HG02870 (cell line): ENCODE measurements at regions not wholly inside any gene's neighbourhood (a gene's known extent, or its start where the extent isn't known, plus 50 kb on each side); places are given as distances from the start of the nearest gene placed in this dataset.
"Not testable (repeated sequence)": the region's sequence is repeated elsewhere in the genome, so short reads cannot be mapped to it uniquely, and the experiment has no call there.

Experiments used
- ATAC-seq: cut with Tn5 transposase; IDR thresholded peaks from one replicate; pipeline ENCODE4 v1.9.1; 2021; ENCODE audit warnings: mild to moderate bottlenecking, moderate library complexity; ENCODE audit not compliant: unreplicated experiment

DNA sequence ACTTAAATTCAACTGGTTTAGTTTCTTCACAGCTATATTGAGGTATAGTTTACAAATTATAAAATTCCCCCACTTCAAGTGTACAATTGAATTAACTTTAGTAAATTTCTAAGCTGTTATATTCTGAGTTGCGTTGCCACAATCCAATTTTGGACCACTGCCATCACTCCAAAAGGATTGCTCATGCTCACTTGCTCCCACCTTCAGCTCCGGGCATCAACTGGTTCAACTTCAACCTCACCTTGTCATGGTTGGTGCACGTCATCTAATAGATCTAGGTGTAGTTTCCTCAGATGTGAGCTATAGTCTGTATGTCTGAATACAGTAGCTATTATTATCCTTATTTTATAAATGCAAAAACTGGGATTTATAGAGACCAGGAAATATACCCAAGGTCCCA lies 942.5 kb upstream of the WWC1 start:
- no peak for ATAC-seq

DNA sequence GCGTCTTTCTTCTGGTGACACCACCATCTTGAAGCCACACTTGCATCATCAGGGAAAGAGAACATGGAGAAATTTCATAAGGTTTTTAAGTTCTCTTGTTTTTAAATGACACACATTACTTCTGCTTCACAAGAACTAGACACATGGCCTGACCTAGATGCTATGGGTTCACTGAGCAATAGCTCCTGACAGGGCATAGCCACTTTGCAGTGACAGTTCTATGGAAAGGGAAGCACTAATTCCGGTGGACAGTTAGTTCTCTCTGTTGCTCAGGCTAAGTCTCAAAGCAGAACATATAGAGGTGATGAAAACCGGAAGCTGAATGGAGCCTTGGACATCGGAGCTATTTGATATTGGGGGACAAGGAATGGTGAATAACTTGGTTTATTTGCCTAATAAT lies 940.1 kb upstream of the WWC1 start:
- ATAC-seq = no peak

DNA sequence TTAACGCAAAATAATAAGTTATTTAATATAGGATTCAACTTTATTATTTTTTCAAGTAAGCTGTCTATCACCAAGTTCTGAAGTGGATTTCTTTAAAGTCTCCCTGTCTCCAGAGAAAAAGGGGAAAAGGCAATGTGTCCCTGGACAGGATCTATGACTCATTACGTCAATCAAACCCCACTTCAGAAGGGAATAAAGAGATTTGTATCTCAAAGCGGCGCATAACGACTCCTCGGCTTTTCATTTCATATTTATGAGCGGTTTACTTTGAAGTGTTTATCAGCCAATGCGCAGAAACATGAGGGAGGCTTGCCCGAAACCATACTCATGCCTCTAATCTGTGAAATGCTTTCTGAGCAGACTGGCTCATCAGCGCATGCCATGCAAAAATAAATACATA lies 938.6 kb upstream of the WWC1 start:
- no peak for ATAC-seq

GRCh38 chr5:167355346-167355745 lies 936.1 kb upstream of the WWC1 start:
- ATAC-seq = no peak

DNA sequence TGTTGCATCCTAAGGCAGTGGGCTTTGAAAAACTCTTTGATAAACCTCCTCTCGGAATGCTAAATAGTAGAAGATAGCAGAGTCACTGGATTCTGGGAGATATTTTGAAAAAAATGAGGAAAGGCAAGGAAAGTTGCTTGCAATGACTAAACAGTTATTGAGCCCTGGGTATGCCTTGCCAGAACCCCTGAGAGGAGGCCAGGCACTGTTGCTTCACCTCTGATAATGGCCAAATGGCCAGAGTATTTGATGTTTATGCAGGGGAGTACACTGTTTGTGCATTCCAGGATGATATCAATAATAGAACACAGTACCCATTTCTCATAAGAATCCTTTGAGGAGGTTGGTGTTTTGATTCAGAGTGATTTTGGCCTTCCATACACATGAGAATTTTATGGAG lies 935.1 kb upstream of the WWC1 start:
- ATAC-seq = no peak

DNA sequence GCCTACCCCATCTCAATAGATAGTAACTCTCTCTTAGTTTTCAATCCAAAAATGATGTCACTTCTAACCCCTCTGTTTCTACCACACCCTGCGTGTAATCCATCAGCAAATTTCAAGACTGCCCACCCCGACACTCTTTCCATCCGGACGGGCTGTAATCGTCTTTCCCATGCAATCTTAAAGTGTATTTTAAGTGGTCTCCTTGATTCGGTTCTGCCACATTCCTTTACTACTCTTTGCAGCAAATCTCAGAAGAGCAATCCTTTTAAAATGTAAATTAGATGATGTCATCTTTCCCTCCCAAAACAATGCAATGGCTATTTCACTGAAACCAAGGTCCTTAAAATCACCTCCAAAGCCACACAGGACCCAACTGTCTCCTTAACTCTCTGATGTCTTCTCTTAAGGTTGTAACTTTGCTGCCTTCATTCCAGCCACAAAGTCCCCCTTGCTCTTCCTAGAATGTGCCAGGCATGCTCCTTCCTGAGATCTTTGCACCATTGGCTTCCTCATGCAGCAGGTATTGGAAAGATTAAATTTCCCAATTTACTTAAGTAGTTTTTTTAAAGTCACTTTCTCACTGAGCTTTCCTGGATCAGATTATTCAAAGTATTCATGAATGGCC lies 932.5 kb upstream of the WWC1 start:
- ATAC-seq = no peak

DNA sequence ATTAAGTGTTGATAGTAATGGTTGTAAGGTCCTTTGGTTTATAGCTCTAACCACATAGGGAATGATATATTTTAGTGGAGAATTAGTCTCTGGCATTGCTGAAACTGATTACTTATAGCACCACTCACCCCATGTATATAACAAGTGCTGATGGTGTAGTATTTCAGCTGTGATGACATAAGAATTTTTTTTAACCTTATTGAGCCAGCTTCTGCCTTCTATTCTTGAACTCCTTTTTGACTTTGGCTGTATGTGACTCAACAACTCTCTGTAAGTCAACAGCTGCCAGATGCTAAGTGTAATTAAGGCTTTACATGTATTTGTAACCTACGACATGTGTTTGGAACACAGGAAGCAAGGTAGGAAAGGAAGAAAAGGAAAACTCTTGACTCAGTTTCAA lies 929.6 kb upstream of the WWC1 start:
- ATAC-seq = no peak

DNA sequence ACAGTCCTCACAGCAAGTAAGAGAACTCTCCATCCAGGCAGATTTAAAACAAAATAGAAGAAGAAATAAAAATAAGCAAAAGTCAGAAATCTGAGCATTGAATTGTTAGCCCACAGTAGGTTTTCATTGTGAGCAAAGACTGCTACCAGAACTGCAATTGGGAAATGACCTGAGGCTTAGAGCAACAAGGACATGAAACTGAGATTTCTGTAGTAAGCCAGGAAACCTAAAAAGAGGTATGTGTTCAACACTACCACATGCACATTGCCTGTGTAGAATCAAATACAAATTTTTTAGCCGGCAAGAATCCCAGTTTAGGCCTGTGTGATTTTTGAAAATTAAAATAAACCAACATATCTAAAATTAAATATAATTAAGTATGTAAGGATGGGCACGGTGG lies 928.4 kb upstream of the WWC1 start:
- no peak for ATAC-seq

DNA sequence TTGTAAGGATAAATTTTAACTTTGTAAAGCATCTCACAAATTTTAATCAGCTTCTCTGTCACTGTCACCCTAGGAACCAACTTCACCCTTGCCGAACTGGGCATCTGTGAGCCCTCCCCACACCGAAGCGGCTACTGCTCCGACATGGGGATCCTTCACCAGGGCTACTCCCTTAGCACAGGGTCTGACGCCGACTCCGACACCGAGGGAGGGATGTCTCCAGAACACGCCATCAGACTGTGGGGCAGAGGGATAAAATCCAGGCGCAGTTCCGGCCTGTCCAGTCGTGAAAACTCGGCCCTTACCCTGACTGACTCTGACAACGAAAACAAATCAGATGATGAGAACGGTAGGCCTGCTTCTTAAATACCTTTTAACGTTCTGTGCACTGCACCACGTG lies 916.3 kb upstream of the WWC1 start:
- ATAC-seq = no peak

DNA sequence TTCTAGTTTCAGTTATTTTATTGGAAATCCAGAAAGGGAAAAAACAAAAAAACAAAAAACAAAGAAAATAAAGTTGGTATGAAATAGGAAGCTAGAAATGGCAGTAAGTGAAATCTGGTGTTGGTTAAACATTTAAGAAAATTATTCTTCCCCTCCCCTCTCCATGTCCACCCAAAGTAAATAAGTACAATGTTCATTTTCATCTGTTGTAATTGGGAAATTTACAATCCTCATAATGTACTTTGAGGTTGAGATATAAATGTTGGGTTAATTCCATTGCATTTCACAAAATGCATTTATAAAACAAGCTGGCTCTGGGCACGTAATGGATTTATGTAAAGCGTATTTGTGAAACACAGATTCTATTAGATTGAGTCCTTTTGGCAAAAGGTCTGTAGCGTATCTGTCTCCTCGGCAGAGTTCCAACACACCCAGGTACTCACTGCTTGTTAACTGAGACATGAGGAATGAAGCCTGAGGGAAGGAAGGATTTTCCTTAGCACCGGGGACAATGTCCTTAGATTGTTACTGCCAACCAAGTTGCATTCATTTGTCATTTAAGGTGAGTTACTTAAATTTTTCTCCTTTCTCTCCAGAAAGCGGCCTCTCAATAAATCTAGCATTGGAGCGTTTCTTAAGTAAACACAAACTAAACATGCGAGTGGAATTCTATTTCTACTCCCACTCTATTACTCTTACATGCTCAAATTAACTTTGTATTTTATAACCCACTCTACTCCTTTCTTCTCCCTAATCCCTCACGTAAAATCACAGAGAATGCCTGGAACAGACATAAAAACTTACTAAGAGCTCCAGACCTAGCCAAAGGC lies 912.3 kb upstream of the WWC1 start:
- ATAC-seq = no peak

DNA sequence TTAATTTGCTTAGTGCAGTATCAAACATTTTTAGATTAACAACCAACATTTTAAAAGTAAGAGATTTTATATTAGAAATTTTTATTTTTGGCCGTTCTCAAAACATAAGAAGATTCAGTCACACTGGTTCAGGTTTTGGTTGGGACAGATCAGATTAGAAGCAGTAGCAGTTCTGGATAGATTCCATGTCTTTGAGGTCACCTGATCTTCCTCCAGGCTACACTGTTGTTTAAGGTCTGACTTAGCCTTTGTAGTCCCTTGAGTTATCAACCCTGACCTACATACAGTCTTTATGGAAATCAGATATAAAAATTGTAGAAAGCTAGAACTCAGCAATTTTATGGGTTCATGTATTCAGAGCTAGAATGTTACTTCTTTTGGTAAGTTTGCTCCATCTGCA lies 910.0 kb upstream of the WWC1 start:
- no peak for ATAC-seq

- ATAC-seq = no peak
These were observed 901.9 kb upstream of the WWC1 start for GRCh38 chr5:167389537-167389936.

DNA sequence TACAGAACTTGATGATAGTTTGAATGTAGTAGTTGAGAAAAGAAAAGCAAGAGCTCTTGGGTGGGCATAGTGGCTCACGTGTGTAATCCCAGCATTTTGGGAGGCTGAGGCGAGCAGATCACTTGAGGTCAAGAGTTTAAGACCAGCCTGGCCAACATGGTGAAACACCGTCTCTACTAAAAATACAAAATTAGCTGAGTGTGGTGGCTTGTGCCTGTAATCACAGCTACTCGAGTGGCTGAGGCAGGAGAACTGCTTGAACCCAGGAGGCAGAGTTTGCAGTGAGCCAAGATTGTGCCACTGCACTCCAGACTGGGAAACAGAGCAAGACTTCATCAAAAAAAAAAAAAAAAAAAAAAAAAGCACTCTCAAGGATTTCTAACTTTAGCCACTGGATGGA lies 900.2 kb upstream of the WWC1 start:
- ATAC-seq = not testable (repeated sequence)

- no peak for ATAC-seq
These were observed 899.2 kb upstream of the WWC1 start for GRCh38 chr5:167392240-167392639.

- ATAC-seq = no peak
These were observed 898.1 kb upstream of the WWC1 start for GRCh38 chr5:167393358-167393757.

GRCh38 chr5:167402671-167403070 lies 888.8 kb upstream of the WWC1 start:
- no peak for ATAC-seq

- ATAC-seq = no peak
These were observed 884.9 kb upstream of the WWC1 start for GRCh38 chr5:167406513-167406912.

- no peak for ATAC-seq
These were observed 878.9 kb upstream of the WWC1 start for GRCh38 chr5:167412556-167412955.

- ATAC-seq = no peak
These were observed 877.9 kb upstream of the WWC1 start for GRCh38 chr5:167413506-167413905.

- ATAC-seq = no peak
These were observed 876.8 kb upstream of the WWC1 start for GRCh38 chr5:167414611-167415010.

GRCh38 chr5:167415779-167416746 lies 875.4 kb upstream of the WWC1 start:
- ATAC-seq = no peak

- ATAC-seq = no peak
These were observed 873.8 kb upstream of the WWC1 start for GRCh38 chr5:167417662-167418061.
